H1 (cell line): ENCODE measurements at regions not wholly inside any gene's neighbourhood (a gene's known extent, or its start where the extent isn't known, plus 50 kb on each side); places are given as distances from the start of the nearest gene placed in this dataset.
A peak's percentile ranks its signal among the peaks of the same experiment; 100 is the strongest.

Experiments used
- CTCF ChIA-PET: fragments of 300-600 bp; sonication (Branson Sonifier 250); formaldehyde crosslinking; loops from one replicate; lab custom pipeline; 2021; ENCODE audit not compliant: partially characterized antibody; lab: Charles Lee
- POLR2A ChIA-PET: fragments of 300-600 bp; sonication (Branson Sonifier 250); formaldehyde crosslinking; loops from one replicate; lab custom pipeline; 2021; ENCODE audit warnings: inconsistent platforms; ENCODE audit not compliant: partially characterized antibody; lab: Charles Lee
- DNase-seq, 2 experiments: peaks; one replicate each; pipeline versions ENCODE4 v3.0.0 to v3.0.0-alpha.2; 2010 to 2022; ENCODE audit warnings: low spot score in 2 of 2, low read depth in 1 of 2, mixed read lengths in 1 of 2
- FAIRE-seq: peaks from 2 replicates; lab custom pipeline; 2011; peaks lifted over from hg19 to GRCh38; lab: Jason Lieb, UNC
- H2AFZ ChIP-seq: 2 replicates; pipeline ENCODE4 v1.8.1; 2012; ENCODE audit warnings: low read length, inconsistent platforms
- H2AK5ac ChIP-seq: 2 replicates; pipeline ENCODE4 v1.6.1; 2013; ENCODE audit warnings: low read depth, low read length
- H2BK120ac ChIP-seq: replicated peaks from 2 replicates; pipeline ENCODE3; 2013; ENCODE audit warnings: low read depth, low read length, inconsistent platforms
- H2BK12ac ChIP-seq: 2 replicates; pipeline ENCODE4 v1.6.1; 2013; ENCODE audit warnings: low read depth, low read length
- H2BK15ac ChIP-seq: 2 replicates; pipeline ENCODE4 v1.6.1; 2013; ENCODE audit warnings: low read length
- H2BK20ac ChIP-seq: 2 replicates; pipeline ENCODE4 v1.6.1; 2013; ENCODE audit warnings: low read length
- H2BK5ac ChIP-seq: 2 replicates; pipeline ENCODE4 v1.6.1; 2013; ENCODE audit warnings: low read depth, low read length
- H3K14ac ChIP-seq: 2 replicates; pipeline ENCODE4 v1.6.1; 2013; ENCODE audit warnings: inconsistent platforms; ENCODE audit not compliant: insufficient read length
- H3K18ac ChIP-seq: 2 replicates; pipeline ENCODE4 v1.6.1; 2013; ENCODE audit warnings: low read length; ENCODE audit errors: extremely low read depth
- H3K23ac ChIP-seq: 2 replicates; pipeline ENCODE4 v1.6.1; 2013; ENCODE audit warnings: inconsistent platforms; ENCODE audit not compliant: insufficient read length
- H3K23me2 ChIP-seq: 2 replicates; pipeline ENCODE4 v1.6.1; 2013; ENCODE audit warnings: low read depth, low read length
- H3K27ac ChIP-seq: 2 replicates; pipeline ENCODE4 v1.6.1; 2011; ENCODE audit warnings: low read depth, low read length, inconsistent platforms
- H3K27me3 ChIP-seq, 4 experiments: replicated peaks in 1 of 4; 1 replicate in 1 of 4; 2 replicates in 3 of 4; pipeline versions ENCODE4 v1.6.1 to v1.8.1; 2011 to 2013; ENCODE audit warnings: low read length in 3 of 4, mild to moderate bottlenecking in 3 of 4, inconsistent platforms in 2 of 4, mixed read lengths in 2 of 4, moderate library complexity in 1 of 4; ENCODE audit not compliant: control insufficient read depth in 3 of 4, insufficient read depth in 3 of 4; ENCODE audit errors: extremely low read depth in 1 of 4
- H3K36me3 ChIP-seq, 4 experiments: 2 replicates each; pipeline versions ENCODE4 v1.6.1 to v1.8.1; 2011 to 2013; ENCODE audit warnings: mild to moderate bottlenecking in 4 of 4, low read length in 3 of 4, moderate library complexity in 2 of 4, control low read depth in 1 of 4, inconsistent platforms in 1 of 4; ENCODE audit not compliant: insufficient read depth in 4 of 4, control insufficient read depth in 2 of 4
- H3K4ac ChIP-seq: replicated peaks from 2 replicates; pipeline ENCODE3; 2013; ENCODE audit warnings: low read length, low read depth, mixed read lengths, inconsistent platforms; ENCODE audit not compliant: insufficient read length
- H3K4me1 ChIP-seq, 4 experiments: replicated peaks in 1 of 4; 1 replicate in 1 of 4; 2 replicates in 3 of 4; pipeline versions ENCODE4 v1.6.1 to v1.8.1; 2011 to 2013; ENCODE audit warnings: low read length in 3 of 4, inconsistent platforms in 2 of 4, mixed read lengths in 1 of 4; ENCODE audit not compliant: insufficient read depth in 4 of 4, control insufficient read depth in 3 of 4
- H3K4me2 ChIP-seq, 2 experiments: 2 replicates each; pipeline versions ENCODE4 v1.6.1 to v1.8.1; 2011 to 2013; ENCODE audit warnings: low read depth in 2 of 2, low read length in 2 of 2, control low read depth in 1 of 2, inconsistent platforms in 1 of 2, mild to moderate bottlenecking in 1 of 2; ENCODE audit not compliant: insufficient read depth in 1 of 2
- H3K4me3 ChIP-seq, 4 experiments: fragments of 200-600, 300-600 bp in 1 of 4; sonication (generic), shearing (Covaris generic), sonication (Bioruptor Twin) in 1 of 4; 2 replicates each; pipeline versions ENCODE4 v1.5.1 to v1.8.1; 2011 to 2016; ENCODE audit warnings: low read length in 4 of 4, low read depth in 3 of 4, control low read depth in 2 of 4, inconsistent platforms in 2 of 4, mild to moderate bottlenecking in 2 of 4, mixed read lengths in 1 of 4, moderate library complexity in 1 of 4; ENCODE audit not compliant: insufficient read depth in 2 of 4; ENCODE audit errors: extremely low read depth in 1 of 4
- H3K56ac ChIP-seq: replicated peaks from 2 replicates; pipeline ENCODE3; 2013; ENCODE audit warnings: low read depth, mild to moderate bottlenecking, mixed read lengths, low read length, inconsistent platforms; ENCODE audit not compliant: insufficient read length
- H3K79me1 ChIP-seq: 2 replicates; pipeline ENCODE4 v1.6.1; 2013; ENCODE audit warnings: low read depth, low read length, control low read depth
- H3K79me2 ChIP-seq, 2 experiments: 2 replicates each; pipeline versions ENCODE4 v1.6.1 to v1.8.1; 2012 to 2013; ENCODE audit warnings: low read length in 2 of 2, mild to moderate bottlenecking in 2 of 2, inconsistent platforms in 1 of 2; ENCODE audit not compliant: insufficient read depth in 2 of 2, control insufficient read depth in 1 of 2
- H3K9ac ChIP-seq, 4 experiments: replicated peaks in 1 of 4; 1 replicate in 1 of 4; 2 replicates in 3 of 4; pipeline versions ENCODE4 v1.6.1 to v1.8.1; 2011 to 2013; ENCODE audit warnings: low read depth in 3 of 4, low read length in 3 of 4, control low read depth in 2 of 4, mild to moderate bottlenecking in 2 of 4, moderate library complexity in 2 of 4, inconsistent platforms in 1 of 4; ENCODE audit errors: extremely low read depth in 1 of 4
- H3K9me3 ChIP-seq, 2 experiments: 2 replicates each; pipeline versions ENCODE4 v1.6.1 to v1.8.1; 2012 to 2013; ENCODE audit warnings: mild to moderate bottlenecking in 2 of 2, moderate library complexity in 2 of 2, control low read depth in 1 of 2, inconsistent platforms in 1 of 2, low read depth in 1 of 2, low read length in 1 of 2, mixed read lengths in 1 of 2; ENCODE audit not compliant: insufficient read depth in 2 of 2
- H4K20me1 ChIP-seq, 2 experiments: replicated peaks in 1 of 2; 2 replicates each; pipeline versions ENCODE3 to v1.8.1; 2011 to 2013; ENCODE audit warnings: inconsistent platforms in 2 of 2, low read length in 2 of 2, mild to moderate bottlenecking in 1 of 2; ENCODE audit not compliant: insufficient read depth in 2 of 2, control insufficient read depth in 1 of 2
- H4K5ac ChIP-seq: 2 replicates; pipeline ENCODE4 v1.6.1; 2013; ENCODE audit warnings: low read length, low read depth, mixed read lengths, inconsistent platforms; ENCODE audit not compliant: insufficient read length
- H4K8ac ChIP-seq: 2 replicates; pipeline ENCODE4 v1.8.0; 2013; ENCODE audit warnings: mild to moderate bottlenecking, moderate library complexity, low read length, inconsistent platforms; ENCODE audit not compliant: insufficient read depth; ENCODE audit errors: extremely low read depth
- H4K91ac ChIP-seq: replicated peaks from 2 replicates; pipeline ENCODE3; 2013; ENCODE audit warnings: low read length, mixed read lengths, inconsistent platforms; ENCODE audit not compliant: insufficient read length
- CHD1 ChIP-seq: IDR thresholded peaks from 2 replicates; pipeline ENCODE4 v1.6.1; 2012; ENCODE audit warnings: low read depth, low read length, improper control_type of control experiment
- WGBS, 2 experiments: shearing (Covaris generic) in 1 of 2; methylation state at CpG; one replicate each; pipeline versions ENCODE4 v1.1.6 to v1.1.7; 2013 to 2015; ENCODE audit warnings: low lambda C conversion rate in 2 of 2, mixed read lengths in 2 of 2, inconsistent platforms in 1 of 2, low coverage in 1 of 2, missing lambda C conversion rate in 1 of 2; ENCODE audit not compliant: insufficient replicate concordance in 2 of 2, insufficient coverage in 1 of 2, insufficient read length in 1 of 2; ENCODE audit errors: extremely low coverage in 1 of 2, missing lambda C conversion rate in 1 of 2; 5-methylcytosine and 5-hydroxymethylcytosine counted together

DNA sequence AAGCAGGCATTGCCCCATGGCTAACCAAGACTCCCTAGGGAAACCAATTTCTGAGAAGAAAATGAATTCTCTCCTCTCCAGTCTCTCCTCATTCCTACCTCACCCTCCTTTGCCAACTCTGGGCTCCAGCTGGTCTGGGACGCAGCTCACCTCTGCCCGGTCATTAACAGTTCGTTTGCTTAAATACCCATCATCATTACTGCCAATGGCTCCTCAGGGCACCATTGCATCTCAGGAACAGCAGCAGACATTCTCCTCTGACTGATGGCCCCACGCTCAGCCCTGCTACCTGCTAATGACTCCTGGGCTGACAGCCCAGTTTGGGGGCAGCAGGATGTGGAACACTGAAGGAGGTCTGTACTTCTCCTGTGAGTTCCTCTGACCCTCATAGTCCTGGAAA, 462.0 kb downstream of the INSC start:
- Histone ChIP-seq H3K4me3 (no peak overlapping the region), H3K18ac (no peak overlapping the region), H3K4ac (no peak overlapping the region), H2BK15ac (no peak overlapping the region), H2BK120ac (no peak overlapping the region), H4K5ac (no peak overlapping the region), H3K9me3 (no peaks in the 10 kb centered on the region), H3K4me2 (no peak overlapping the region), H4K20me1 (no peaks in the 10 kb centered on the region), H3K79me2 (no peaks in the 10 kb centered on the region), H4K8ac (peak overlapping the region; percentile 9; the same call in 1 of the 2 replicates), H2BK5ac (no peak overlapping the region), H3K23me2 (no peaks in the 10 kb centered on the region), H3K56ac (no peak overlapping the region), H3K36me3 (no peaks in the 10 kb centered on the region)
- no peak for FAIRE-seq
- DNase-seq: no peak
- CTCF ChIA-PET: interaction anchor here (1.3 kb wide), 1 partner anchor 38 kb away, joined by 3 read pairs; no protein-coding TSS in a partner anchor
- TF ChIP-seq CHD1: no peak
- TF ChIP-seq, all 59 proteins: peak for 0
- H3K14ac ChIP-seq: no peak overlapping the region
- 88% methylated on average over 4 of the region's 4 CpGs; no CpG with 5 or more reads in 1 of the 2 experiments for WGBS, 2 experiments
- no peak overlapping the region for H2AK5ac ChIP-seq
- no peak overlapping the region for H3K23ac ChIP-seq
- 0 out of 2 replicates have a peak overlapping the region, but pooled peaks have one; percentile 2 for H2BK12ac ChIP-seq
- H4K91ac ChIP-seq: no peak overlapping the region
- POLR2A ChIA-PET: interaction anchor here (0.9 kb wide), 1 partner anchor 18 kb away, joined by 3 read pairs; no protein-coding TSS in a partner anchor
- no peak overlapping the region for H2BK20ac ChIP-seq
- H3K79me1 ChIP-seq: no peaks in the 10 kb centered on the region; the same call in 1 of the 2 replicates
- no peaks in the 10 kb centered on the region for H3K4me1 ChIP-seq
- no peak overlapping the region for H2AFZ ChIP-seq
- H3K27ac ChIP-seq: no peak overlapping the region
- H3K27me3 ChIP-seq: no peaks in the 10 kb centered on the region
- H3K9ac ChIP-seq: no peak overlapping the region
